HUES48 (cell line): ENCODE measurements at regions not wholly inside any gene's neighbourhood (a gene's known extent, or its start where the extent isn't known, plus 50 kb on each side); places are given as distances from the start of the nearest gene placed in this dataset.

Experiments used
- H3K27ac ChIP-seq: one replicate; pipeline ENCODE4 v1.7.0; 2013; ENCODE audit warnings: low read depth, low read length, inconsistent platforms
- H3K27me3 ChIP-seq: 2 replicates; pipeline ENCODE4 v1.6.1; 2013; ENCODE audit warnings: mild to moderate bottlenecking, low read length; ENCODE audit not compliant: control insufficient read depth, insufficient read depth
- H3K36me3 ChIP-seq: 2 replicates; pipeline ENCODE4 v1.6.1; 2013; ENCODE audit warnings: low read length; ENCODE audit not compliant: control insufficient read depth, insufficient read depth
- H3K4me1 ChIP-seq: 2 replicates; pipeline ENCODE4 v1.6.1; 2013; ENCODE audit warnings: mild to moderate bottlenecking, low read length; ENCODE audit not compliant: control insufficient read depth, insufficient read depth
- H3K4me3 ChIP-seq: 2 replicates; pipeline ENCODE4 v1.5.1; 2013; ENCODE audit warnings: mild to moderate bottlenecking, low read depth, low read length
- H3K9ac ChIP-seq: 2 replicates; pipeline ENCODE4 v1.6.1; 2013; ENCODE audit warnings: mild to moderate bottlenecking, low read depth, low read length, moderate library complexity
- H3K9me3 ChIP-seq: 2 replicates; pipeline ENCODE4 v1.6.1; 2013; ENCODE audit warnings: low read length; ENCODE audit not compliant: control insufficient read depth, insufficient read depth

DNA sequence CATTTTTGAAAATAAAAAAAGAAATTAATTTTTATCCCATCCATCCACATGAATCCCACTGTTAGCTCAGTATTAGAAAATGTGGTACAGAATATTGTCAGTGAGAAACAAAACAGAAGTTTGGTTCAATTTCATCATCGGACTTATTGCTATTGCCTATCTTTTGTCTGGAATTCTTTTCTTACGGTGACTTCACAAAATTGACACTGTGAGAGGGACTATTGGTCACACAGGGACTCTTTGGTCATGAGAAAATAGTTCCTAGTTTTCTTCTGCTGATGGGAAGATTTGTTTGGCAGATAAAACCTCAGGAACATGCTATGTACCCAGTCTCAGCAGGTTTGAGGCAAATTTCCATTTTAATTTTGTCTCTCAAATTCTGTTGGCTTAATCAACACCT lies 186.2 kb upstream of the ELL2 start:
- H3K4me1 ChIP-seq, result peaks cover 49% of the 10 kb centered on the region

GRCh38 chr5:96146675-96147074 lies 185.0 kb upstream of the ELL2 start:
- H3K4me3 ChIP-seq, result no peak overlapping the region
- H3K9ac ChIP-seq, result no peak overlapping the region
- H3K36me3 ChIP-seq, result no peaks in the 10 kb centered on the region
- no peak overlapping the region for H3K27ac ChIP-seq
- peaks cover 49% of the 10 kb centered on the region for H3K4me1 ChIP-seq
- H3K9me3 ChIP-seq, result no peaks in the 10 kb centered on the region
- no peaks in the 10 kb centered on the region for H3K27me3 ChIP-seq

More for the DNA sequence above, 186.2 kb upstream of the ELL2 start:
- no peak overlapping the region for H3K9ac ChIP-seq
- H3K27me3 ChIP-seq, result no peaks in the 10 kb centered on the region
- no peaks in the 10 kb centered on the region for H3K36me3 ChIP-seq
- H3K4me3 ChIP-seq, result no peak overlapping the region
- H3K9me3 ChIP-seq, result no peaks in the 10 kb centered on the region
- H3K27ac ChIP-seq, result no peak overlapping the region

DNA sequence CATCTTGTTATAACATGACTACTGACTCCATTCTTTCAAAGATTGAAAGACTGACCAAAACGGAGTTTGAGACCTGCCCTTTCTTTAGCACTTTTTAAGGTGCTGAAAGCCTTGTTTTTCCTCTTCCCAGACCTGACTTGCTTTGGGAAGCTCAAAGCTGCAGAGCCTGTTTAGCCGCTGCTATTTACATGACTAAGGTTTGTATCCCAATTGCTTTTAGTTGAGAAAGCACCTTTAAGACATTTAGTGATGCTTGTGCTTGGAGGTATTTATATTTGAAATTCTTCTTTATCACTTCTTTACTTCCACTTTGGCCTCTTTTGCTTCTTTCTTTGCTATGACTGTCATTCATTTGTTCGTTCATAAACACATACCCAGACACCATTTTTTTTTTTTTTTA lies 182.6 kb upstream of the ELL2 start:
- no peaks in the 10 kb centered on the region for H3K36me3 ChIP-seq
- no peaks in the 10 kb centered on the region for H3K27me3 ChIP-seq
- H3K4me3 ChIP-seq, result peak overlapping the region; percentile 22; the same call in 1 of the 2 replicates
- H3K9ac ChIP-seq, result no peak overlapping the region
- peak overlapping the region; percentile 26 for H3K27ac ChIP-seq
- H3K9me3 ChIP-seq, result no peaks in the 10 kb centered on the region
- H3K4me1 ChIP-seq, result peaks cover 37% of the 10 kb centered on the region

- no peaks in the 10 kb centered on the region for H3K36me3 ChIP-seq
- no peaks in the 10 kb centered on the region for H3K27me3 ChIP-seq
- no peaks in the 10 kb centered on the region for H3K9me3 ChIP-seq
- no peak overlapping the region for H3K4me3 ChIP-seq
- no peak overlapping the region for H3K27ac ChIP-seq
- H3K9ac ChIP-seq, result no peak overlapping the region
- H3K4me1 ChIP-seq, result peaks cover 35% of the 10 kb centered on the region
These were observed 181.8 kb upstream of the ELL2 start for GRCh38 chr5:96143450-96143849.

- H3K9ac ChIP-seq, result no peak overlapping the region
- H3K4me1 ChIP-seq, result peaks cover 35% of the 10 kb centered on the region
- no peak overlapping the region for H3K27ac ChIP-seq
- H3K4me3 ChIP-seq, result no peak overlapping the region
- no peaks in the 10 kb centered on the region for H3K27me3 ChIP-seq
- H3K9me3 ChIP-seq, result no peaks in the 10 kb centered on the region
- no peaks in the 10 kb centered on the region for H3K36me3 ChIP-seq
These were observed 181.3 kb upstream of the ELL2 start for GRCh38 chr5:96142786-96143434.

DNA sequence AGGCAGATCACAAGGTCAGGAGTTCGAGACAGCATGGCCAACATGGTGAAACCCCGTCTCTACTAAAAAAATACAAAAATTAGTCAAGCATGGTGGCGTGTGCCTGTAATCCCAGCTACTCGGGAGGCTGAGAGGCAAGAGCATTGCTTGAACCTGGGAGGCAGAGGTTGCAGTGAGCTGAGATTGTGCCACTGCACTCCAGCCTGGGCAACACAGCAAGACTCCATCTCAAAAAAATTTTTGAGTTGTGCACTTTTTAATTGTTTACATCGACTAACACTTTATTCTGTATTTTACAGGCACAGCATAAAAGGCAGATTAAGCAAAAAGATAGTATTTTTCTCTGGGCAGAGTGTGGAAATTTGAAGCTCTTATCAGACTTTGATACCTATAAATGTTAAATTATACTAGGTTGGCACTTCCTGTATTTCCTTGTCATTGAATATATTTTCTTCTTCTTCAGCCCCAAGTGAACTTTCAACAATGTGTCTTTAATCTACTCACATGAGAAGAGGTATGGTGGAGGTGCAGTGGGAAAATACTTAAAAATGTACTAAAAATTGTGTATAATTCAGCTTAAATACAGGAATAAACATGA lies 180.6 kb upstream of the ELL2 start:
- no peaks in the 10 kb centered on the region for H3K27me3 ChIP-seq
- no peaks in the 10 kb centered on the region for H3K9me3 ChIP-seq
- H3K4me1 ChIP-seq, result peaks cover 35% of the 10 kb centered on the region
- no peaks in the 10 kb centered on the region for H3K36me3 ChIP-seq
- no peak overlapping the region for H3K27ac ChIP-seq
- no peak overlapping the region for H3K9ac ChIP-seq
- H3K4me3 ChIP-seq, result no peak overlapping the region

DNA sequence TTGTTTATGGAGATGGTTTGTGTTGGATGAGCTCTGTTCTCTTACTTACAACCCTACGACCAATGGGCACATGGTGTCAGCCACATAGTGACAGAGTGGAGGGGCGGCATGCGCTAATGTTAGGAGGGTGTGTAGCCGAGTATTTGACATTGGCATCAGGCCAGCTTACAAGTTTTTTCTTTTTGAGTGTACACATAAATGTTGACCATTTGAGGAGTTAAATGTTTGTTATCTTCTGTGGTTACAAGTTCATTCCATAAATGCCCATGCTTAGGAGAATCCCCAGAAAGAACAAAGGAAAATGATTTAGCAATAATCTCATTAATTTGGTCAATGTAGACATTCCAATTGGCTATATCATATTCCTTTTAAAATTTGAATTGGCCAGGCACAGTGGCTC lies 180.1 kb upstream of the ELL2 start:
- no peaks in the 10 kb centered on the region for H3K27me3 ChIP-seq
- no peak overlapping the region for H3K9ac ChIP-seq
- H3K9me3 ChIP-seq, result no peaks in the 10 kb centered on the region
- no peak overlapping the region for H3K27ac ChIP-seq
- H3K36me3 ChIP-seq, result no peaks in the 10 kb centered on the region
- H3K4me1 ChIP-seq, result peaks cover 35% of the 10 kb centered on the region
- no peak overlapping the region for H3K4me3 ChIP-seq

GRCh38 chr5:96140496-96140895 lies 178.8 kb upstream of the ELL2 start:
- Histone ChIP-seq H3K9ac (no peak overlapping the region), H3K4me1 (peaks cover 24% of the 10 kb centered on the region), H3K4me3 (no peak overlapping the region)

GRCh38 chr5:96140084-96140483 lies 178.4 kb upstream of the ELL2 start:
- peaks cover 20% of the 10 kb centered on the region for H3K4me1 ChIP-seq
- H3K9me3 ChIP-seq, result no peaks in the 10 kb centered on the region
- no peak overlapping the region for H3K9ac ChIP-seq
- no peak overlapping the region for H3K27ac ChIP-seq
- no peak overlapping the region for H3K4me3 ChIP-seq
- no peaks in the 10 kb centered on the region for H3K36me3 ChIP-seq
- no peaks in the 10 kb centered on the region for H3K27me3 ChIP-seq

More at GRCh38 chr5:96140496-96140895, 178.8 kb upstream of the ELL2 start:
- Histone ChIP-seq H3K36me3 (no peaks in the 10 kb centered on the region), H3K9me3 (no peaks in the 10 kb centered on the region), H3K27me3 (no peaks in the 10 kb centered on the region), H3K27ac (no peak overlapping the region)

GRCh38 chr5:96134886-96135285 lies 173.2 kb upstream of the ELL2 start:
- H3K9me3 ChIP-seq, result no peaks in the 10 kb centered on the region
- H3K4me3 ChIP-seq, result no peak overlapping the region
- H3K9ac ChIP-seq, result no peak overlapping the region
- no peaks in the 10 kb centered on the region for H3K36me3 ChIP-seq
- no peaks in the 10 kb centered on the region for H3K27me3 ChIP-seq
- H3K4me1 ChIP-seq, result no peaks in the 10 kb centered on the region
- no peak overlapping the region for H3K27ac ChIP-seq

- H3K27me3 ChIP-seq, result no peaks in the 10 kb centered on the region
- H3K4me3 ChIP-seq, result no peak overlapping the region
- no peaks in the 10 kb centered on the region for H3K4me1 ChIP-seq
- no peaks in the 10 kb centered on the region for H3K9me3 ChIP-seq
- no peak overlapping the region for H3K27ac ChIP-seq
- no peak overlapping the region for H3K9ac ChIP-seq
- H3K36me3 ChIP-seq, result no peaks in the 10 kb centered on the region
These were observed 171.9 kb upstream of the ELL2 start for GRCh38 chr5:96133341-96134079.
